Smooth muscle cell (in vitro differentiated cells): ENCODE measurements at regions not wholly inside any gene's neighbourhood (a gene's known extent, or its start where the extent isn't known, plus 50 kb on each side); places are given as distances from the start of the nearest gene placed in this dataset.
A peak's percentile ranks its signal among the peaks of the same experiment; 100 is the strongest.

ENCODE experiments used
- DNase-seq: peaks from one replicate; lab custom pipeline; 2025; ENCODE audit not compliant: unreplicated experiment; lab: John Stamatoyannopoulos, UW
- H2AFZ ChIP-seq: fragments of 200-600 bp; sonication (generic); 2 replicates; pipeline ENCODE4 v1.6.0; 2016; ENCODE audit warnings: antibody characterized with exemption, low read depth, mild to moderate bottlenecking
- H3F3A ChIP-seq: fragments of 200-600 bp; sonication (generic); 2 replicates; pipeline ENCODE4 v1.6.0; 2017; ENCODE audit warnings: antibody characterized with exemption, low read depth
- H3K27ac ChIP-seq: fragments of 200-600 bp; sonication (generic); 2 replicates; pipeline ENCODE4 v1.5.1; 2016; ENCODE audit warnings: low read depth, mild to moderate bottlenecking
- H3K27me3 ChIP-seq: fragments of 200-600 bp; sonication (generic); 2 replicates; pipeline ENCODE4 v1.6.1; 2016; ENCODE audit warnings: low read depth, mild to moderate bottlenecking
- H3K36me3 ChIP-seq: fragments of 200-600 bp; sonication (generic); 2 replicates; pipeline ENCODE4 v1.5.1; 2016; ENCODE audit warnings: low read depth
- H3K4me1 ChIP-seq: fragments of 200-600 bp; sonication (generic); 2 replicates; pipeline ENCODE4 v1.5.1; 2016; ENCODE audit warnings: low read depth
- H3K4me2 ChIP-seq: fragments of 200-600 bp; sonication (generic); 2 replicates; pipeline ENCODE4 v1.6.0; 2016; ENCODE audit warnings: mild to moderate bottlenecking
- H3K4me3 ChIP-seq: fragments of 200-600 bp; sonication (generic); 2 replicates; pipeline ENCODE4 v1.5.1; 2016; ENCODE audit warnings: mild to moderate bottlenecking
- H3K79me2 ChIP-seq: fragments of 200-600 bp; sonication (generic); 2 replicates; pipeline ENCODE4 v1.6.0; 2016; ENCODE audit warnings: low read depth, mild to moderate bottlenecking
- H3K9ac ChIP-seq: fragments of 200-600 bp; sonication (generic); 2 replicates; pipeline ENCODE4 v1.6.0; 2016; ENCODE audit warnings: low read depth
- H3K9me3 ChIP-seq: fragments of 200-600 bp; sonication (generic); replicated peaks from 2 replicates; pipeline ENCODE4 v1.5.1; 2016; ENCODE audit warnings: low read depth
- H4K20me1 ChIP-seq: fragments of 200-600 bp; sonication (generic); 2 replicates; pipeline ENCODE4 v1.6.0; 2016; ENCODE audit warnings: low read depth
- CTCF ChIP-seq: fragments of 200-600 bp; sonication (generic); IDR thresholded peaks from 2 replicates; pipeline ENCODE4 v1.5.1; 2017; ENCODE audit warnings: borderline replicate concordance, mild to moderate bottlenecking, antibody characterized with exemption; ENCODE audit not compliant: insufficient read depth, poor library complexity, severe bottlenecking
- WGBS: methylation state at CpG from one replicate; pipeline ENCODE4 v1.1.7; 2016; ENCODE audit warnings: low lambda C conversion rate; 5-methylcytosine and 5-hydroxymethylcytosine counted together

GRCh38 chr17:77331301-77331864 is 190.6 kb downstream of the SEC14L1 start:
- WGBS = 6% methylated on average over 21 of the region's 23 CpGs
- no peaks in the 10 kb centered on the region for H3K36me3 ChIP-seq
- TF ChIP-seq CTCF = peak; percentile 89
- H3K4me2 ChIP-seq = peak overlapping the region; percentile 77
- no peaks in the 10 kb centered on the region for H3K27me3 ChIP-seq
- peaks cover 76% of the 10 kb centered on the region for H4K20me1 ChIP-seq
- peak; percentile 82 for DNase-seq
- H3K9ac ChIP-seq = no peak overlapping the region
- H3K27ac ChIP-seq = peak overlapping the region; percentile 87
- H3K4me1 ChIP-seq = peaks cover 7% of the 10 kb centered on the region
- H3K79me2 ChIP-seq = peaks cover 92% of the 10 kb centered on the region
- H3K4me3 ChIP-seq = peak overlapping the region; percentile 30
- H2AFZ ChIP-seq = no peak overlapping the region
- peaks cover 17% of the 10 kb centered on the region for H3F3A ChIP-seq
- H3K9me3 ChIP-seq = no peaks in the 10 kb centered on the region

DNA sequence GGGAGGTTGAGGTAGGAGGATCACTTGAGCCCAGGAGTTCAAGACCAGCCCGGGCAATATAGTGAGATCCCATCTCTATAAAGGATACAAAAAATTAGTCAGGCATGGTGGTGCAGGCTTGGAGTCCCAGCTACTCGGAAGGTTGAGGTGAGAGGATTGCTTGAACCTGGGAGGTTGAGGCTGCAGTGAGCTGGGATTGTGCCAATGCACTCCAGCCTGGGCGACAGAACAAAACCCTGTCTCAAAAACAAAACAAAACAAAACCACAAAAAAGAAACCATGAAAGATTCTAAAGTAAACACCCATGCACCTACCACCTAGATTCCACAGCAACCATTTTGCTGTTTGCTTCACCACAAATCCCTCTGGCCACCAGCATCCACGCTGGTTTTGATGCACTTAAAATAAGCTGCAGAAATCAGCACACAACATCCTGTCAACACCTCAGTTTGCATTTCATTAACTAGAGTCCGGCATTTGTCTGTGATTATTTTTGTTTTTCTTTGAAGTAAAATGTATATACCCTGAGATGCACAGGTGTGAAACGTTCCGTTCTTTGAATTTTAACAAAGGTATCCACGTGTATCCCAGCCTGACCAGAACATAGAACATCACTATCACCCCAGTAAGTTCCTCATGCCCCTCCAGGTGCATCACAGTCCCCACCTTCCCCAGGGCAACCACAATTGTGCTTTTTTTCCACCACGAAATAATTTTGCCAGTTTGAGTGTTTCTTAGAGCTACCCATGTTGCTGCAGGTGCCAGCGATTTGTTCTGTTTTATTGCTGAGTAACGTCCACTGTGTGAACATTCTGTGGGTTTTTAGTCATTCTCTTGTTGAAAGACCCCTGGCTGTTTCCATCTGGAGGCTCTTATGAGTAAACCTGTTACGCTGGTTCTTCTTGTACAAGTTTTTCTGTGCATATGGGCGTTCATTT is 191.5 kb downstream of the SEC14L1 start:
- no peak overlapping the region for H3K4me3 ChIP-seq
- H3K36me3 ChIP-seq = no peaks in the 10 kb centered on the region
- H3K27me3 ChIP-seq = no peaks in the 10 kb centered on the region
- peaks cover 17% of the 10 kb centered on the region for H3F3A ChIP-seq
- no peaks in the 10 kb centered on the region for H3K9me3 ChIP-seq
- WGBS = 74% methylated on average over 13 of the region's 13 CpGs
- H3K27ac ChIP-seq = peak overlapping the region; percentile 87
- H3K4me1 ChIP-seq = peaks cover 7% of the 10 kb centered on the region
- peaks cover 92% of the 10 kb centered on the region for H3K79me2 ChIP-seq
- no peak for TF ChIP-seq CTCF
- peak overlapping the region; percentile 77 for H3K4me2 ChIP-seq
- H4K20me1 ChIP-seq = peaks cover 67% of the 10 kb centered on the region
- H2AFZ ChIP-seq = no peak overlapping the region
- no peak overlapping the region for H3K9ac ChIP-seq
- DNase-seq = no peak

DNA sequence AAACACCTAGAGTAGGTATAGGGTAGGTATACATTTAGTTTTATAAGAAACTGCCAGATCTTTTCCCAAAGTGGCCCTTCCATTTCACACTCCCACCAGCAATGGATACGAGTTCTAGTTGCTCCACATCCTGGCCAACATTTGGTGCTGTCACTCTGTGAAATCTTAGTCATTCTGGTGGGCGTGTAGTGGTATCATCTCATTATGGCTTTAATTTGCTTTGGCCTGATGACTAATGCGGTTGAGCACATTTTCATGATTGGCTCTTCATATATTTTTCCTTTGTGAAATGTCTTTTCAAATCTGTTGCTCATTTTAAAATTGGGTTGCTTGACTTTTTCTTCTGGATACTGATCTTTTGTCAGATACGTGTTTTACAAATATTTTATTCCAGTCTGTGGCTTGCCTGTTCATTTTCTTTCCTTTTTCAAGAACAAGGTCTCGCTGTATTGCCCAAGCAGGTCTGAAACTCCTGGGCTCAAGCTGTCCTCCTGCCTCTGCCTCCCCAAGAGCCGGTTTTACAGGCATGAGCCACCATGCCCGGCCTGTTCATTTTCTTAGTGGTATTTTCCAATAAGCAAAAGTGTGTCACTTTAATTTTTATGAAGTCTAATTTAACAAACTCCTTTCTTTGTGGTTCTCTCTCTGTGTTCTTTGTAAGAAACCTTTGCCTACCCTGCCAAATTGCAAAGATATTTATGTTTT is 192.4 kb downstream of the SEC14L1 start:
- no peak for TF ChIP-seq CTCF
- H3F3A ChIP-seq = peaks cover 17% of the 10 kb centered on the region
- H3K27me3 ChIP-seq = no peaks in the 10 kb centered on the region
- WGBS = 49% methylated on average over 7 of the region's 7 CpGs
- DNase-seq = no peak
- H3K9ac ChIP-seq = peak overlapping the region; percentile 12
- H3K79me2 ChIP-seq = peaks cover 92% of the 10 kb centered on the region
- H2AFZ ChIP-seq = no peak overlapping the region
- H3K9me3 ChIP-seq = no peaks in the 10 kb centered on the region
- peaks cover 7% of the 10 kb centered on the region for H3K4me1 ChIP-seq
- peaks cover 64% of the 10 kb centered on the region for H4K20me1 ChIP-seq
- H3K4me3 ChIP-seq = no peak overlapping the region
- H3K4me2 ChIP-seq = peak overlapping the region; percentile 22
- peak overlapping the region; percentile 87 for H3K27ac ChIP-seq
- no peaks in the 10 kb centered on the region for H3K36me3 ChIP-seq
